ENCODE measurements at regions not wholly inside any gene's neighbourhood (a gene's known extent, or its start where the extent isn't known, plus 50 kb on each side); places are given as distances from the start of the nearest gene placed in this dataset.
"Not testable (repeated sequence)": the region's sequence is repeated elsewhere in the genome, so short reads cannot be mapped to it uniquely, and the experiment has no call there.

DNA sequence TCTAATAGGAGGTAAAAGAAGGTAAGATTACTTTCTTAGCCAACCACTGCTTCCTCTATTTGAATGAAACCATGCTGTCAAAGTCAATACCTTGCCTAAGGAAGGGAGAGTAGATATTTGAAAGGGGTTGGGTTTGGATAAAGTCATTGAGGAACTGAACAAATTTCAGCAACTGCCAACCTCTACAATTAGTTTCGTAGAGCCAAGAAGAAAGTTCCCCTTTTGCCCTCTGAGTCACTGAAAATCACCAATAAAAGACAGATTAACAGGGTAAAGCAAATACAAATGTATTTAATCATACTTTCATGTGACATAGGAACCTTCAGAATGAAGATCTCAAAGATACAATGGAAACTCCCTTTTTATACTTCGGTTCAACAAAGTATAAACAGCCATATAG lies 615.7 kb downstream of the GABRG2 start:
- TF ChIP-seq, protein P1, sequence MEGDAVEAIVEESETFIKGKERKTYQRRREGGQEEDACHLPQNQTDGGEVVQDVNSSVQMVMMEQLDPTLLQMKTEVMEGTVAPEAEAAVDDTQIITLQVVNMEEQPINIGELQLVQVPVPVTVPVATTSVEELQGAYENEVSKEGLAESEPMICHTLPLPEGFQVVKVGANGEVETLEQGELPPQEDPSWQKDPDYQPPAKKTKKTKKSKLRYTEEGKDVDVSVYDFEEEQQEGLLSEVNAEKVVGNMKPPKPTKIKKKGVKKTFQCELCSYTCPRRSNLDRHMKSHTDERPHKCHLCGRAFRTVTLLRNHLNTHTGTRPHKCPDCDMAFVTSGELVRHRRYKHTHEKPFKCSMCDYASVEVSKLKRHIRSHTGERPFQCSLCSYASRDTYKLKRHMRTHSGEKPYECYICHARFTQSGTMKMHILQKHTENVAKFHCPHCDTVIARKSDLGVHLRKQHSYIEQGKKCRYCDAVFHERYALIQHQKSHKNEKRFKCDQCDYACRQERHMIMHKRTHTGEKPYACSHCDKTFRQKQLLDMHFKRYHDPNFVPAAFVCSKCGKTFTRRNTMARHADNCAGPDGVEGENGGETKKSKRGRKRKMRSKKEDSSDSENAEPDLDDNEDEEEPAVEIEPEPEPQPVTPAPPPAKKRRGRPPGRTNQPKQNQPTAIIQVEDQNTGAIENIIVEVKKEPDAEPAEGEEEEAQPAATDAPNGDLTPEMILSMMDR (IDR thresholded peaks at IDR 0.05; ENCODE audit: extremely low read depth, insufficient read depth, missing control alignments) = no peak
- DNase-seq (ENCODE audit: low spot score) = no peak
- in situ Hi-C loops (cut with MboI; ENCODE audit: low pct_unique_long_range_greater_than_20kb, low sequenced_read_pairs, unreplicated experiment) = no loop called here

DNA sequence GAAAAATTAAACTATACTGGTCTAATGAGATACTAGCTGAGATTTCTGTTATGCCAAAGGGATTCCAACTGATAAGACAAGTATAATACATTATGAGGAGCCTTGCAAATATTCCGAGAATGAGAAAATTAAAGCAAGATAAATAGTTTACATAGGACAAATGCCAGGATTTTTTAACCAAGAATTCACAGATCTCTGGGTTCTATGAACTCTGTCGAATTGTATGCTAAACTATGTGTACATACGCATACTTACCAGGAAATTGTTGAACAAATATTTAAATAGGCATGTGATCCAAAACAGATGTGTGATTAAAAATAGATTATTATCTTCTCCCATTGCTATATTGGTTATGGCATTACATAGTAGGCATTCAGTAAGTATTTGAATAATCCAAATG lies 616.6 kb downstream of the GABRG2 start:
- in situ Hi-C loops (cut with MboI; ENCODE audit: low pct_unique_long_range_greater_than_20kb, low sequenced_read_pairs, unreplicated experiment) = no loop called here
- TF ChIP-seq, protein P1 (IDR thresholded peaks at IDR 0.05; ENCODE audit: extremely low read depth, insufficient read depth, missing control alignments) = no peak
- no peak for DNase-seq (ENCODE audit: low spot score)

DNA sequence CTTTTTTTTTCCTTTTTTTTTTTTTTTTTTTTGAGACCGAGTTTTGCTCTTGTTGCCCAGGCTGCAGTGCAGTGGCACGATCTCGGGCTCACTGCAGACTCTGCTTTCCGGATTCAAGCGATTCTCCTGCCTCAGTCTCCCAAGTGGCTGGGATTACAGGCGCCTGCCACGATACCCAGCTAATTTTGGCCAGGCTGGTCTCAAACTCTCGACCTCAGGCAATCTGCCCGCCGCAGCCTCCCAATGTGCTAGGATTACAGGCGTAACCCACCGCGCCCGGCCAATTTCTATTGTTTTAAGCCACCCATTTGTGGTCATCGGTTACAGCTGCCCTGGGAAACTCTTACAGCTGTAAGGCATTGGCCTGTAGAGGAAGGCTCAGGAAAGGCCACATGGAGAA lies 617.7 kb downstream of the GABRG2 start:
- in situ Hi-C loops (cut with MboI; ENCODE audit: low pct_unique_long_range_greater_than_20kb, low sequenced_read_pairs, unreplicated experiment) = no loop called here
- TF ChIP-seq, protein P1 (IDR thresholded peaks at IDR 0.05; ENCODE audit: extremely low read depth, insufficient read depth, missing control alignments) = no peak
- no peak for DNase-seq (ENCODE audit: low spot score)

DNA sequence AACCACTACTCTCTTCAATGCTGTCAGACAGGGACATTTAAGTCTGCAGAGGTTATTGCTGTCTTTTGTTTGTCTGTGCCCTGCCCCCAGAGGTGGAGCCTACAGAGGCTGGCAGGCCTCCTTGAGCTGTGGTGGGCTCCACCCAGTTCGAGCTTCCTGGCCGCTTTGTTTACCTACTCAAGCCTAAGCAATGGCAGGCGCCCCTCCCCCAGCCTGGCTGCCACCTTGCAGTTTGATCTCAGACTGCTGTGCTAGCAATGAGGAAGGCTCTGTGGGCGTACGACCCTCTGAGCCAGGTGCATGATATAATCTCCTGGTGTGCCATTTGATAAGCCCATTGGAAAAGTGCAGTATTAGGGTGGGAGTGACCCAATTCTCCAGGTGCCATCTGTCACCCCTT lies 628.7 kb downstream of the GABRG2 start:
- in situ Hi-C loops (cut with MboI; ENCODE audit: low pct_unique_long_range_greater_than_20kb, low sequenced_read_pairs, unreplicated experiment); DNase-seq (ENCODE audit: low spot score): not testable (repeated sequence)

DNA sequence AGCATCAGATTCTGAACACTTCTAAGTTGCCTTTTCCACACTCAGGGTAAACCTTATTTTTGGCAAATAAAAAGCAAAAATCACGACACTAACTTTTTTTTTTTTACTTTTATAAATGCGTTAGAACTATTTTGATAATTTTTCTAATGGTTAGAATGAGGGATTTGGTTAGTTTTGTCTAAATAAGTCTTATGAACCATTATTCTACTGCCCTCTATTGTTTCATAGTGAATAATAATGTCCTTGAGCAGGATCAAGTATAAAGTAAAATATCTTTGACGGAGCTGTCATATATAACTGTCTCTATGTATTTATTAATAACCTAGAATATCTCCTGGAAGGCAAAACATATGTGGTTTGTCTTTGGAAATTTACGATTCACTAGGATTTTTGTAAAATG lies 631.8 kb downstream of the GABRG2 start:
- TF ChIP-seq, protein P1 (IDR thresholded peaks at IDR 0.05; ENCODE audit: extremely low read depth, insufficient read depth, missing control alignments) = no peak
- DNase-seq (ENCODE audit: low spot score) = no peak
- in situ Hi-C loops (cut with MboI; ENCODE audit: low pct_unique_long_range_greater_than_20kb, low sequenced_read_pairs, unreplicated experiment) = no loop called here

DNA sequence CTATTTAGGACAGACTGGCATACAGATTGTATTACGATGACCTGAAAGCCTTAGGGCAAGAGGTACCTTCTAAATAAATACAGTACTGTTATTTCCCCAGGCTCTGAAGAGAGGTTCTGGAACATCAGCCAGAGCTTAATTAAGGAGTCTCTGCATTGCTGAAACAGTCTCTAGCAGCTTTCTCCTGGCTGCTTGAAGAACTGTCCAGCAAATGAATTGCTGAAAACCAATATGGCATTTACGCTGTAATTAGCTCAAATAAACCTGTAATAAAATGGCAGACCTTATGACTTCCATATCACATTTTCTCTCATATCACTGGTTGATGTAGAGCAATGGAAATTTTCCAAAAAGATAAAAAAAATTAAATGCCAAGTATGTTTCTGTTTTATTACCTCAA lies 636.3 kb downstream of the GABRG2 start:
- DNase-seq (ENCODE audit: low spot score) = no peak
- TF ChIP-seq, protein P1 (IDR thresholded peaks at IDR 0.05; ENCODE audit: extremely low read depth, insufficient read depth, missing control alignments) = no peak

DNA sequence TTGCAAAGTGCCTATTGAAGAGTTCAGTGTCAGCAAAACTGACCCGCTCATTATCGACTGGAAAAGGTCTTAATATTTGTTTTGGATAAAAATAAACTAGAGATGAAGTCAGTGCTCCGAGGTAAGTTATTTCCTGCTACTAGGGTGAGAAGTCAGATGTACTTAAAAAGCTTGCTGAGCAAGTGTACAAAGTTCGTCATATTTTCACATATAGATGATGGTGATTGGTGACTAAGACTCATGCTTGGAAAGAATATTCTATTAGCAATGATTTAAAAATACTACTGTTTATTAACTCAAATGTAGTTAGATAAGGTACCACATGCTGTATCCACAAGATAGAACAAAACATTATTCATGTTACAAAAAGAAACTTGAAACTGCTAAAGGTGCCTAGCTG lies 643.7 kb downstream of the GABRG2 start:
- TF ChIP-seq, protein P1 (IDR thresholded peaks at IDR 0.05; ENCODE audit: extremely low read depth, insufficient read depth, missing control alignments) = no peak

More for the DNA sequence above, 636.3 kb downstream of the GABRG2 start:
- in situ Hi-C loops (cut with MboI; ENCODE audit: low pct_unique_long_range_greater_than_20kb, low sequenced_read_pairs, unreplicated experiment) = no loop called here

More for the DNA sequence above, 643.7 kb downstream of the GABRG2 start:
- DNase-seq (ENCODE audit: low spot score) = no peak
- in situ Hi-C loops (cut with MboI; ENCODE audit: low pct_unique_long_range_greater_than_20kb, low sequenced_read_pairs, unreplicated experiment) = no loop called here
